ENCODE measurements at regions not wholly inside any gene's neighbourhood (a gene's known extent, or its start where the extent isn't known, plus 50 kb on each side); places are given as distances from the start of the nearest gene placed in this dataset.
"Not testable (repeated sequence)": the region's sequence is repeated elsewhere in the genome, so short reads cannot be mapped to it uniquely, and the experiment has no call there.

DNA sequence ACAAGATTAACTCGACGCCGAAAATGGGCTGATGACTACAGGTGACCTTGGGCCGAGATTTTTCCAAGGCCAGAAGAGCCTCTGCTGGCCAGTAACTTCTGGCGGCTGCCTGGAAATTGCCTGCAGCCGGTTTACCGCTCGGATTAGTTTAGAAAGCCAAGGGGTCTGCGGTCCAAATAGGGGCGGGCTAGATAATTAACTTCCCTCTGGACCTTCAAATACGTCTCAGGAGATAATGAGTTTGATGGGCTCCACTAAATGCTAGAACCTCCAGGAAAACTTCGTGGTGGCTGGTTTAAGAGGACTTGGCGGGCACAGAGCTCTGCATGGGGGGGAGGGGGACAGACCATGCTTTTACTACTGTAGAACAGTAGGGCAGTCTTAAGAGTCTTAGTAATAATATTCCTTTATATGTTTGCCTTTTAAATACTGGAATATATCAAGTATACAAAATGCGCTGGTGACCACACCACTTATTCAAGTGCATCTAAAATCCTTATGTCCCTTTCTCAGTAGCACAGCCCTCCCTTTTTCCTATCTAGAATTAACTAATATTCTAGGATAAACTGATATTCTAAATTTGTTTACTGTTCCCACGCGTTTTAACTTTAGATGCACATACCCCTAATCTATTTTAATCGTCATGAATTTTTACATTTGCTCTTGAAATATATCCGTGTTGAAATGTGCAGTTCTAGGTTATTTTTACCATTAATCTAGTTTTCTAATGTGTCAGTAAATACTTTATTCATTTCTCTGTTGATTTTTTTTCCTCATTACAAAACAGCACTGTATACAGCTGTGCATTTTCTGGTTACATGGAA lies 107.5 kb upstream of the PRSS16 start:
- WGBS, 2 donors: 9 to 22% methylated on average over 18 of the region's 18 CpGs
- ATAC-seq (ENCODE audit: insufficient read depth, low FRiP score) (no peak), DNase-seq (peak; percentile 52 to 79 (median 75))
- peaks cover 0 to 22% (median 4%) of the 10 kb centered on the region in 5 donors for H3K4me1 ChIP-seq (ENCODE audit: control insufficient read depth in 5 of 5, insufficient read depth in 5 of 5, low read length in 5 of 5)
- H3K4me3 ChIP-seq: peak overlapping the region; percentile 53
- H3K9ac ChIP-seq (ENCODE audit: insufficient read depth in 1 of 2, low read length in 2 of 2): peak overlapping the region; percentile 61 to 82
- peaks cover 0 to 6% (median 3%) of the 10 kb centered on the region in 4 donors for H3K36me3 ChIP-seq (ENCODE audit: control insufficient read depth in 4 of 4, insufficient read depth in 4 of 4, low read length in 4 of 4)
- H3K27ac ChIP-seq (ENCODE audit: low read depth in 1 of 2, low read length in 1 of 2): peak overlapping the region; percentile 77 to 89
- no peak for TF ChIP-seq CTCF (IDR thresholded peaks at IDR 0.05; ENCODE audit: control extremely low read depth, extremely low read depth)
- H3K27me3 ChIP-seq (ENCODE audit: control insufficient read depth in 3 of 3, insufficient read depth in 3 of 3, low read length in 2 of 3): no peaks in the 10 kb centered on the region
- no peaks in the 10 kb centered on the region for H3K9me3 ChIP-seq (ENCODE audit: control insufficient read depth in 4 of 4, insufficient read depth in 3 of 4, low read length in 3 of 4)

GRCh38 chr6:27140999-27141528 lies 106.4 kb upstream of the PRSS16 start:
- 82 to 86% methylated on average over 5 of the region's 5 CpGs for WGBS, 2 donors
- H3K4me1 ChIP-seq (ENCODE audit: control insufficient read depth in 5 of 5, insufficient read depth in 5 of 5, low read length in 5 of 5): peaks cover 0 to 22% (median 8%) of the 10 kb centered on the region in 5 donors
- TF ChIP-seq CTCF (IDR thresholded peaks at IDR 0.05; ENCODE audit: control extremely low read depth, extremely low read depth): no peak
- H3K9ac ChIP-seq (ENCODE audit: insufficient read depth in 1 of 2, low read length in 2 of 2): peak overlapping the region in 1 of 2 donors; percentile 38
- no peaks in the 10 kb centered on the region for H3K27me3 ChIP-seq (ENCODE audit: control insufficient read depth in 3 of 3, insufficient read depth in 3 of 3, low read length in 2 of 3)
- no peak overlapping the region for H3K27ac ChIP-seq (ENCODE audit: low read depth in 1 of 2, low read length in 1 of 2)
- H3K36me3 ChIP-seq (ENCODE audit: control insufficient read depth in 4 of 4, insufficient read depth in 4 of 4, low read length in 4 of 4): peaks cover 0 to 6% (median 3%) of the 10 kb centered on the region in 4 donors
- DNase-seq (peak in 1 of 3 donors; percentile 62), ATAC-seq (ENCODE audit: insufficient read depth, low FRiP score) (no peak)
- H3K4me3 ChIP-seq: no peak overlapping the region
- H3K9me3 ChIP-seq (ENCODE audit: control insufficient read depth in 4 of 4, insufficient read depth in 3 of 4, low read length in 3 of 4): no peaks in the 10 kb centered on the region

DNA sequence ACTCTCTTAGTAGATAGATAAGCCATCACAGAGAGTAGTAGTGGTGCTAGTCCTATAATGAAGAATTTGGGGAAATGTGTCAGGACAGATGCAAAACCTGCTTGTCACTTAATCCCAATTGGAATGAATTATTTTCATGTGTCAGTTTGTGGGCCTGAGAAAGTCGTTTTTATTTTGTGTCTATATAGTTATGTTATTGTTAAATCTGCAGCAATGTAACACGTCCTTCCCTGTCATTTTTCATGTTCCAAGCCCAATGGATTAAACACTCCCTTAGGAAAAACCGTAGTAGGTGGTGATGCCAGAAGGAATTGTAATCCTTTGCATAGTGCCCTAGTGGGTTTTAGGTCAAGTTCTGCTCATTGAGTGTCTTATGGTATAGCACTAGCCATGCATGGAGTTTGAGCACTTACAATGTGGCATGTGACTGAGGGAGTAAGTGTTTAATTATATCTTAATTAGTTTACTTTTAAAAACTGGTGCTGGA lies 105.9 kb upstream of the PRSS16 start:
- H3K36me3 ChIP-seq (ENCODE audit: control insufficient read depth in 4 of 4, insufficient read depth in 4 of 4, low read length in 4 of 4): peaks cover 0 to 6% (median 3%) of the 10 kb centered on the region in 4 donors
- no peaks in the 10 kb centered on the region for H3K9me3 ChIP-seq (ENCODE audit: control insufficient read depth in 4 of 4, insufficient read depth in 3 of 4, low read length in 3 of 4)
- TF ChIP-seq CTCF (IDR thresholded peaks at IDR 0.05; ENCODE audit: control extremely low read depth, extremely low read depth): no peak
- H3K4me1 ChIP-seq (ENCODE audit: control insufficient read depth in 5 of 5, insufficient read depth in 5 of 5, low read length in 5 of 5): peaks cover 0 to 22% (median 8%) of the 10 kb centered on the region in 5 donors
- H3K27ac ChIP-seq (ENCODE audit: low read depth in 1 of 2, low read length in 1 of 2): no peak overlapping the region
- no peaks in the 10 kb centered on the region for H3K27me3 ChIP-seq (ENCODE audit: control insufficient read depth in 3 of 3, insufficient read depth in 3 of 3, low read length in 2 of 3)
- DNase-seq: no peak
- H3K9ac ChIP-seq (ENCODE audit: insufficient read depth in 1 of 2, low read length in 2 of 2): no peak overlapping the region
- 65 to 66% methylated on average over 3 of the region's 3 CpGs for WGBS, 2 donors
- ATAC-seq (ENCODE audit: insufficient read depth, low FRiP score): no peak
- no peak overlapping the region for H3K4me3 ChIP-seq

DNA sequence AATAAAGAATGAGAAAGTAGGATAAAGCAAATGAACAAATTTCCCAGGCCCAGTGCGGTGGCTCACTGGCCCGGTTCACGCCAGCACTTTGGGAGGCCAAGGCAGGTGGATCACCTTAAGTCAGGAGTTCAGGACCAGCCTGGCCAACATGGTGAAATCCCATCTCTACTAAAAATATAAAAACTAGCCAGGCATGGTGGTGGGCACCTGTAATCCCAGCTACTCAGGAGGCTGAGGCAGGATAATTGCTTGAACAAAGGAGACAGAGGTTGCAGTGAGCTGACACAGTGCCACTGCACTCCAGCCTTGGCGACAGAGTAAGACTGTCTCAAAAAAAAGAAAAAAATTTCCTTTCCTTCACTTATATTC lies 104.5 kb upstream of the PRSS16 start:
- H3K4me1 ChIP-seq (ENCODE audit: control insufficient read depth in 5 of 5, insufficient read depth in 5 of 5, low read length in 5 of 5): peaks cover 0 to 28% (median 8%) of the 10 kb centered on the region in 5 donors
- H3K9me3 ChIP-seq (ENCODE audit: control insufficient read depth in 4 of 4, insufficient read depth in 3 of 4, low read length in 3 of 4); DNase-seq; H3K27me3 ChIP-seq (ENCODE audit: control insufficient read depth in 3 of 3, insufficient read depth in 3 of 3, low read length in 2 of 3); ATAC-seq (ENCODE audit: insufficient read depth, low FRiP score); H3K36me3 ChIP-seq (ENCODE audit: control insufficient read depth in 4 of 4, insufficient read depth in 4 of 4, low read length in 4 of 4); H3K27ac ChIP-seq (ENCODE audit: low read depth in 1 of 2, low read length in 1 of 2); H3K9ac ChIP-seq (ENCODE audit: insufficient read depth in 1 of 2, low read length in 2 of 2); H3K4me3 ChIP-seq: not testable (repeated sequence)
- WGBS, 2 donors: 98 to 99% methylated on average over 4 of the region's 4 CpGs

Measured in lung (tissue), 11 donors.